ENCODE measurements at regions not wholly inside any gene's neighbourhood (a gene's known extent, or its start where the extent isn't known, plus 50 kb on each side); places are given as distances from the start of the nearest gene placed in this dataset.

- Histone ChIP-seq H3K4me2 (ENCODE audit: low read length) (no peak overlapping the region), H3K79me2 (replicated peaks; ENCODE audit: insufficient read depth, low read length) (no peaks in the 10 kb centered on the region), H3K4me3 (ENCODE audit: low read length) (no peak overlapping the region), H2AFZ (ENCODE audit: low read depth, low read length) (no peak overlapping the region), H3K9me2 (ENCODE audit: insufficient read depth, low read length) (no peaks in the 10 kb centered on the region), H3K27me3 (ENCODE audit: insufficient read depth, low read depth, low read length) (no peaks in the 10 kb centered on the region), H3K36me3 (ENCODE audit: insufficient read depth, low read length) (no peaks in the 10 kb centered on the region), H3K9me3 (ENCODE audit: low read length) (no peaks in the 10 kb centered on the region), H3K9ac (ENCODE audit: low read length) (no peak overlapping the region), H3F3A (ENCODE audit: insufficient read depth, low read length, poor library complexity, severe bottlenecking) (peaks cover 5% of the 10 kb centered on the region), H4K20me1 (ENCODE audit: insufficient read depth) (no peaks in the 10 kb centered on the region), H3K27ac (ENCODE audit: low read length) (no peak overlapping the region)
- no peak for TF ChIP-seq REST (IDR thresholded peaks at IDR 0.05; ENCODE audit: borderline replicate concordance)
- TF ChIP-seq RAD21 (conservative IDR thresholded peaks at IDR 0.05) = no peak
- TF ChIP-seq CTCF (IDR thresholded peaks at IDR 0.05; ENCODE audit: poor library complexity, severe bottlenecking) = no peak
- no peak for TF ChIP-seq EP300 (conservative IDR thresholded peaks at IDR 0.05; ENCODE audit: poor library complexity, severe bottlenecking)
- TF ChIP-seq POLR2AphosphoS5 (IDR thresholded peaks at IDR 0.05) = no peak
- TF ChIP-seq SMC3 (conservative IDR thresholded peaks at IDR 0.05; ENCODE audit: poor library complexity) = no peak
- TF ChIP-seq TAF1 (IDR thresholded peaks at IDR 0.05; ENCODE audit: low read depth) = no peak
- TF ChIP-seq MXI1 (conservative IDR thresholded peaks at IDR 0.05; ENCODE audit: poor library complexity, severe bottlenecking) = no peak
- no peak for TF ChIP-seq EZH2 (IDR thresholded peaks at IDR 0.05; ENCODE audit: borderline replicate concordance, insufficient read depth, low read length, poor library complexity, severe bottlenecking)
These were observed 271.3 kb upstream of the TOPAZ1 start for GRCh38 chr3:43970351-43970750.

- no peak overlapping the region for H3K9ac ChIP-seq (ENCODE audit: low read length)
These were observed 270.8 kb upstream of the TOPAZ1 start for GRCh38 chr3:43970920-43971319.

More at GRCh38 chr3:43970920-43971319, 270.8 kb upstream of the TOPAZ1 start:
- Histone ChIP-seq H3K27ac (ENCODE audit: low read length) (no peak overlapping the region), H2AFZ (ENCODE audit: low read depth, low read length) (no peak overlapping the region), H3F3A (ENCODE audit: insufficient read depth, low read length, poor library complexity, severe bottlenecking) (peaks cover 5% of the 10 kb centered on the region), H3K79me2 (replicated peaks; ENCODE audit: insufficient read depth, low read length) (no peaks in the 10 kb centered on the region), H3K27me3 (ENCODE audit: insufficient read depth, low read depth, low read length) (no peaks in the 10 kb centered on the region), H4K20me1 (ENCODE audit: insufficient read depth) (no peaks in the 10 kb centered on the region), H3K4me2 (ENCODE audit: low read length) (no peak overlapping the region), H3K9me2 (ENCODE audit: insufficient read depth, low read length) (no peaks in the 10 kb centered on the region), H3K4me3 (ENCODE audit: low read length) (no peak overlapping the region), H3K36me3 (ENCODE audit: insufficient read depth, low read length) (no peaks in the 10 kb centered on the region), H3K9me3 (ENCODE audit: low read length) (no peaks in the 10 kb centered on the region)
- TF ChIP-seq POLR2AphosphoS5 (IDR thresholded peaks at IDR 0.05) = no peak
- no peak for TF ChIP-seq MXI1 (conservative IDR thresholded peaks at IDR 0.05; ENCODE audit: poor library complexity, severe bottlenecking)
- TF ChIP-seq EZH2 (IDR thresholded peaks at IDR 0.05; ENCODE audit: borderline replicate concordance, insufficient read depth, low read length, poor library complexity, severe bottlenecking) = no peak
- TF ChIP-seq RAD21 (conservative IDR thresholded peaks at IDR 0.05) = no peak
- TF ChIP-seq TAF1 (IDR thresholded peaks at IDR 0.05; ENCODE audit: low read depth) = no peak
- no peak for TF ChIP-seq SMC3 (conservative IDR thresholded peaks at IDR 0.05; ENCODE audit: poor library complexity)
- TF ChIP-seq EP300 (conservative IDR thresholded peaks at IDR 0.05; ENCODE audit: poor library complexity, severe bottlenecking) = no peak
- TF ChIP-seq REST (IDR thresholded peaks at IDR 0.05; ENCODE audit: borderline replicate concordance) = no peak
- no peak for TF ChIP-seq CTCF (IDR thresholded peaks at IDR 0.05; ENCODE audit: poor library complexity, severe bottlenecking)

All from neural cell (in vitro differentiated cells).